Embryonic facial prominence (tissue), 1 donor: ENCODE measurements at regions not wholly inside any gene's neighbourhood (a gene's known extent, or its start where the extent isn't known, plus 50 kb on each side); places are given as distances from the start of the nearest gene placed in this dataset.

Experiments
- DNase-seq: peaks from one replicate; pipeline ENCODE4 v3.0.0-alpha.2; 2016; ENCODE audit errors: extremely low spot score

DNA sequence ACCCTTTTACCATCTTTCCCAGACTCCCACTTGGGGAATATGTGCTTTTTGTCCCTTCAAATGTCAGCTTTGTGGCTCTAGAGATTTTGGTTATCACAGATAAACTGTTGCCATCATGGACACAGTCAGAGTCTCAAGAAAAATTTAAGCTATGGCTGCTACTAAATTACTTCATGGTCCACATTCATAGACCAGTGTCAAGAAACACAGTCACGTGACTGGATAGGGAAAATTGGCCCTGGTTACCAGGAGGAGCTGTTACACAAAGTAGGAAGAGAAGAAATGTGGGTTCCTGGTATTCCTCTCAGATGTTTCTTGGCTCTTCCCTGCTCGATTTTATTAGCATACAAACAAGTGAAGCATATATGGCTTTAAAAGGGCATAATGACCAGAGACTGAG, 348.9 kb downstream of the NDFIP2 start:
- no peak for DNase-seq

DNA sequence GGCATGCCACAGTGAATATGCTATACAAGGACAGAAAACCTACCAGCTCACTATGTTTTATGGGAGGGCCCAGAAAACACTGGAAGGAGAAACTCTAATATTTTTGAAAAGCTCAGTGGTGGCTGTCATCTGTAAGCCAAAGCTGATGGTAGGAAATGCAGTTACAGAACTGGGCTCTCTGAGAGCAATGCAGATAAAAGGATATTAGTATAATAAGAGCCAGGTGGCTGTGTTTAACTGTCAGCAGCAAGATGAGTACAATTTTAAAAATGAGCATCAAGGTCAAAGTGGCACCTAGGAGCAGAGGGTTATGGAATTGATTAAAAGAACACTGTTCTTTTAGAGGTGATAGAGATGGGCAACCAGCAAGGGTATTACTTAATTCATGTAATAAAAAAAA, 345.0 kb downstream of the NDFIP2 start:
- no peak for DNase-seq

- no peak for DNase-seq
Observed at GRCh38 chr13:79815041-79815440, 334.1 kb downstream of the NDFIP2 start.

- no peak for DNase-seq
Observed at GRCh38 chr13:79812070-79812850, 331.3 kb downstream of the NDFIP2 start.

DNA sequence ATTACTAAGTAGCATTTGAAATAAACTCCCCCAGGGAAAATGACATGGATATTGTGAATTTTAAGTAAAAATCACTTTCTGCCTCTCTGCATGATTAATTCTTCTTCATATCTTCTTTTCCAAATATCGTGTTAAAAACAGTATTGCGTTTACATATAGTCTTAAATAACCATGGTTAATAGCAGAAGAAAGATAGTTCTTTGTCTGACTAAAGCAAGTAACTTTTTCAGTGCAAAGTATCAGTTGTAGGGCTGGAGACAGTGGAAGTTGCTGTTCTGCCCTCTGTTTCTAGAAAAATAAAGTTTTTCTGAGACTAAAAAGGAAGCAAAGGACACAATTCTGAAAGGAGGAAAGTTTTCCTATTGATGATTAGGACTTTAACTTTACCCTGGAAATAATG, 330.2 kb downstream of the NDFIP2 start:
- DNase-seq: no peak

GRCh38 chr13:79810669-79811068, 329.7 kb downstream of the NDFIP2 start:
- DNase-seq: no peak

DNA sequence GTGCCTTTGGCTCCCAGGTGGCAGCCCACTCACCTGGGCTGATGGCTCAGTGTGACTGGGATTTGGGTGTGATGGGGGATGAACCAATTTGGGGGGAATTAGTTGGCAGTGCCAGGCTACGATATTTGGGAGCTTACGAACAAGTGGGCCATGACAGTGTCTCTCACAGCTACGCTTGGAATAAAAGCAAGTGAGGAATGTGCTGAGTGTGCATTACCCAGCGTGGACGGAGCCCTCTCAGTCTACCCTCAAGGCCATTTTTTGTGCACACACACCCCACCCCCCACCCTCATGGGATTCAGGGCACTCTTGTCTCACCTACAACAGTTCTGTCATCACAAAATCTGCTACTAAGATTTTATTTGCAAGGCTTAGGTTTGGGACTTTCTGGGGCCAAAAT, 329.1 kb downstream of the NDFIP2 start:
- DNase-seq: no peak

DNA sequence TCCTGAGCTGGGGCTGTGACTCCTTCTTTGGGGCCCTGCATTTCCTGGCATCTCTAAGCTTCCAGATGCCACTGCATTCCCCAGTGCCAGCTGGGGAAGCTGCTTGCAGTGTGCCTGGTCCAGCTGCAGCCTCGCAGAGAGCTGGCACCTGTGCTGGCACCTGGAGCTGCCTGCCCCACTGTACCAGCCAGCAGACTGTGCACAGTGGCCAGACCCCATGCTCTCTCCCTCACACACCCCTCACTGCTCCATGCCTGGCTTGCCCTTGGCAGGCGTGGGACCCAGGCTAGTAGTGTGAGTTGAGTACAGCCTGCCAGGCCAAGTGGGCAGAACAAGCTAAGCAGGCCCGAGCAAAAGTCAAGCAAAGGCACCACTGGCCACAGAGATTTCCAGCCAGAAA, 327.5 kb downstream of the NDFIP2 start:
- DNase-seq: no peak

DNA sequence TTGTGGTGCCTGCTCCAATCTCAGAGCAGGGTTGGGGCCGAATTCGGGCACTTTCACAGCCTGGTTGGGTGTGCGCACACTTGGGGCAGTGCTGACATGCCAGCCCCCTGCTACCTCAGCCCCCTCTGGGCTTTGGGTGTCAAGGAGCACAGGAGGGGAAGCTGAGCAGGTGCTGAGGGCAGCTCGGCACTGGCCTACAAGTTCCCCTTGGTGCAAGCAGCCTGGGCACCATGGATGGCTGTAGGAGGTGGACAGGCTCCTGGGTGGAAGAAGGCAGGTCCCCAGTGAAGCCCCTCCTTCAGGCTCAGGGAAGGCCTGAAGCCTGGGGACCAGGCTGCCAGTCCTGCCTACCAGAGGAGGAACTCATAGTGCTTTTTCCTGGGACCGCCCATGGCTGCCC, 326.6 kb downstream of the NDFIP2 start:
- DNase-seq: no peak

DNA sequence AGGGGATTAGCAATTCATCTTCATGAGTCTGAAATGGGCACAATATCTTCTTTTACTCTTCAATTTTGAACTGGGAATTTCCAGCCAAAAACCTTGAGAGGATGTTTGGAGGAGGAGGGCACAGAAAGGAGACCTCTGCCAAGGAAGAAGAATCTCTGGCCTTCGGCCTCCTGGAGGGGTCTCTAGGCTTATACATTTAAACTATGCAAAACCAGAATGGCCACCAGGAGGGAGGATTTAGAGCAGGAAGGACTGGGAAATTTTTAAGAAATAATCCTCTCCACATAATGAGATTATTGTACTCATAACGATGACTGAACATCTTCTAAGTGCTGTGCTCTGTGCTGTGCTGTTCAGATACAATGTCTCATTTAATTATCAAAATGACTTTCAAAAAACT, 325.9 kb downstream of the NDFIP2 start:
- no peak for DNase-seq

DNA sequence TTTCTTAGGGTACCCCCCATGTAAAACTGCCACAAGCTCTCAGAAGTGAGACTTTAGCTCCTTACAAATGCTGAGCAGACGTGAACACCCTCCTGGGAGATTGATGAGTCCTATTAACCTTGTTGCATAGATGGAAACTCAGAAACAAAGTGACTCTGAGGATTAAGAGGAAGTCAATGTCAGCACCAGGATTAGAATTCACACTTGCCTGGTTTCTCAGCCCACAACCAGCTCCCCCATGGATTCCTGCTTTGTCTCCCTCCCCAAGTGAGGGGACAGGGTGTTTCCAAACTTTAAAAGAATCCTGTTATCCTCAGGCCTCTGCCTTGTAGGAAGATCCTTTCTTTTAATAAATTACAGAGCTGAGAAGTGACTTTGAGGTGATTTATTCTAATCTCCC, 324.4 kb downstream of the NDFIP2 start:
- no peak for DNase-seq

DNA sequence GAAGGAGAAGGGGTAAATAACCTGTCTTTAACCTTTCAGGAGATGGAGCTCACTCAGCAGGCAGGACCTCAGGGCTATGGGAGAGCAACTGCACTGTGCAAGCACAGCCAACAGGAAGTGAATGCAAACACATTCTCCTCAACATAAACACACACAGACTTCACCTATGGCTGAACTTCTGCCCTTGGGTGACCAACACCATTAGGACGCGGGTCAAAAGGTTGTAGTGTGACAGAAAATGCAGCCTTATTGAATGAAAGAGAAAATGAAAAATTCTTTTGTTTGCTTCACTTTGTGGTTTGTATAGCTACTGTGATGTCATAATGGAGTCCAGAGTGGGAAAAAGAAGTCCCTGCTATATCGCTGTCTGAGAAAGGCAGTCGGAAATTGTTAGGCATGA, 323.0 kb downstream of the NDFIP2 start:
- no peak for DNase-seq

GRCh38 chr13:79803296-79803695, 322.3 kb downstream of the NDFIP2 start:
- no peak for DNase-seq

DNA sequence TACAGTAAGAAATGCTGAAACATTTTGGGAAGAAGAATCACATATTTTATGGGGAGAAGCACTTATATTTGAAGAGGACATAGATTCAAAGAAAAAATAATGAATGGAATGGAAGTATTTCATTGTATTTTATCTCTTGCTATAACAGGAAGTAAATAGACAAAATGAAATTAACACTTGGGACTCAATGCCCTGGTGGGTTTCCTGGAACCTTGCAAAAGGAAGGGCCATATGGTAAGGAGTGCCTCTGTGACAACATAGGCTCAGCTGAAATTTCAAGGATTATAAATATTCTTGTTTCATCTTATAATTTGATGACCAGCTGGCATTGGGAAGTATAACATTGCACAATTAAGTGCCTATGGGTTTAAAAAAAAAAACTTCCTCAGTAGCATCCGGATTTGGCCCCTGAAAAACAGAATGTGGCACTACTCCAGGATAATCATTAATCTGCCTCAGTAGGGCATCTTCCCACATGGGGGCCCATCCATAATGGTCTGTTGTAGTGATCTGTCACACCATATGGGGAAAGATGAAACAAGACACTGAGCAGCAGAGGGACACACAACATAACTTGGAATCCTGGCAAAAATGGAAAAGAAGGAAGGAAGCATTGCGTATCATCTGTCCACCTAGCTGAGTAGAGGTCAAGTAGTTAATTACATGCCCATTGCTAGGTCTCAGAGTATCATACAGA, 321.6 kb downstream of the NDFIP2 start:
- no peak for DNase-seq

DNA sequence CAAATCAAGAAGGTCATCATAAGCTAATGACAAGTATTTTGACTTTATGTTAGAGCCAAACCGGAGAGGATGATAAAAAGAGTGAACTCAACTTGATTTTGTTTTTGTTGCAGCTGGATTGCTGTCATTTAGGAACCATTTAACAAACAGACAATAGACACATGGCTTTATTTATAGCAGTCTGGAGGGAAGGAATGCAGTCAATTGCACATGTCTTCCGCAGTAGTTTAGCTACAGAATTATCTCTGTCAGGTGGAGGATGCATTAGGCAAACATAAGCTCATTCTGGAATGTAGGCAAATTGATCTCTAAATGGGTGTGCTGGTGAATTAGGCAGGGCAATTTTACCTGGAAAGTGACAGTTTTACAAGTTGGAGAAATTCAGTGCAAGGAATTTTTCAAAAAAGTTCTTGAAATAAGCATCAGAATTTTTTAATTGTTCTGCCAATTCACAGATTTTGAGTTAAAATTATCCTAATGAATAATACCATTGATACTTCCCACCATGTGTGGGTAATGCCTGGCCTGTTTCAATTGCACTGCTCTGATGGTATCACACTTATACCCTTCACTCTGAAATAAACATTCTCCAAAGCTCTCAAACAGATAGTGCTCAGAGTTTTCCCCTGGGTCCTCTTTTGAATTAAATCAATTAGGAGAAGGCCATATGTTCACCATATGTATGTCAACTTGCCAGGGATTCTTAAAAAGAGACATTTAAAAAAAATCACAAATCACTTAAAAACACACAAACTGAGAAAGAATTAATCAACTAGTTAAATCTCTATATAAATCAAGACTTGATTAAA, 318.3 kb downstream of the NDFIP2 start:
- DNase-seq: no peak

DNA sequence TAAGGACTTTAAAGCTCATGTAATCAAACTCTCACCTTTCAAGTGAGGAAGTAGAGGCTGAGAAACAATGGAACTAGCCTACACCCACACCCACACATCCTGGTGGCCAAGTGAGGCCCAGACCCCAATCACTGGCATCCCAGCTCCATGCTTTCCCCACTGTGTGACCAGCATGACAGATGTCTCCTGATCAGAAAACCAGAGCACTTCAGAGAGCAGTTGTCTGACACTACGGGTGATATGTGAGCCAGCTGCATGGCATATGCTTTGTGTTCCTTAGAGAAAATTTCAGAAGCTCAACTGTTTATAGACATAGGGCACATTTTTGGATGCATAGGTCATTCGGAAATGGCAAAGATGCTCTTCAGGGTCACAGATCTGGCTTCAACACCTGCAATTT, 315.2 kb downstream of the NDFIP2 start:
- DNase-seq: no peak

DNA sequence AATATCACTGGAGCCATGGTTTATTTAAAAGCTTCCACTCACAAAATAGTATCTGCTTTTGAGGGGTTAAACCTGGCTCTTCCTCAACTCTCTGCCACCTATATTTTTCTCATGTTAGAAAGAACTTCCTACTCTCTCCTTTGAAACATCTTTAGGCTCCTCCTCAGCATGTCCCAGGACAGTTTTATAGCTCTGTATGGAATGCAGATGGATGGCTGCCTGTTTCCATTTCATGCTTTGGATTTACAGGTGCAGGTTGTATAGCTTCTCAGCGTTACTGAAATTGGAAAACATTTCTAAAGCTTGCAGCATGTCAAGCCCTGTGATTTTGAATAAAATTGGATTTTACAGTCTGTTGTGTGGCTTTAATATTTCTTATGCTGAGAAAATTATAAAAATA, 314.0 kb downstream of the NDFIP2 start:
- DNase-seq: no peak

- no peak for DNase-seq
Observed at GRCh38 chr13:79792716-79793115, 311.8 kb downstream of the NDFIP2 start.

GRCh38 chr13:79791471-79792042, 310.6 kb downstream of the NDFIP2 start:
- no peak for DNase-seq

- DNase-seq: no peak
Observed at GRCh38 chr13:79786176-79786575, 305.2 kb downstream of the NDFIP2 start.

GRCh38 chr13:79782541-79783205, 301.7 kb downstream of the NDFIP2 start:
- no peak for DNase-seq
